ENCODE measurements at regions not wholly inside any gene's neighbourhood (a gene's known extent, or its start where the extent isn't known, plus 50 kb on each side); places are given as distances from the start of the nearest gene placed in this dataset.
"Not testable (repeated sequence)": the region's sequence is repeated elsewhere in the genome, so short reads cannot be mapped to it uniquely, and the experiment has no call there.

- Histone ChIP-seq H3K4me3 (ENCODE audit: low read depth, low read length) (no peak overlapping the region), H3K9ac (ENCODE audit: low read depth, low read length) (no peak overlapping the region), H3K9me3 (ENCODE audit: control insufficient read depth, insufficient read depth, low read length) (no peaks in the 10 kb centered on the region), H3K36me3 (ENCODE audit: control insufficient read depth, insufficient read depth, low read length) (no peaks in the 10 kb centered on the region), H3K4me1 (ENCODE audit: control insufficient read depth, insufficient read depth, low read length) (peaks cover 19% of the 10 kb centered on the region), H3K27me3 (ENCODE audit: control insufficient read depth, insufficient read depth, low read length) (no peaks in the 10 kb centered on the region)
Measured at GRCh38 chr6:139983555-139984276, 609.3 kb upstream of the CITED2 start.

GRCh38 chr6:139982652-139983295 lies 608.3 kb upstream of the CITED2 start:
- H3K27me3 ChIP-seq (ENCODE audit: control insufficient read depth, insufficient read depth, low read length), result no peaks in the 10 kb centered on the region
- H3K9ac ChIP-seq (ENCODE audit: low read depth, low read length), result no peak overlapping the region
- peaks cover 19% of the 10 kb centered on the region for H3K4me1 ChIP-seq (ENCODE audit: control insufficient read depth, insufficient read depth, low read length)
- H3K4me3 ChIP-seq (ENCODE audit: low read depth, low read length), result no peak overlapping the region
- H3K36me3 ChIP-seq (ENCODE audit: control insufficient read depth, insufficient read depth, low read length), result no peaks in the 10 kb centered on the region
- H3K9me3 ChIP-seq (ENCODE audit: control insufficient read depth, insufficient read depth, low read length), result no peaks in the 10 kb centered on the region

- Histone ChIP-seq H3K27me3 (ENCODE audit: control insufficient read depth, insufficient read depth, low read length) (no peaks in the 10 kb centered on the region), H3K36me3 (ENCODE audit: control insufficient read depth, insufficient read depth, low read length) (no peaks in the 10 kb centered on the region), H3K9me3 (ENCODE audit: control insufficient read depth, insufficient read depth, low read length) (no peaks in the 10 kb centered on the region), H3K4me3 (ENCODE audit: low read depth, low read length) (no peak overlapping the region), H3K9ac (ENCODE audit: low read depth, low read length) (no peak overlapping the region), H3K4me1 (ENCODE audit: control insufficient read depth, insufficient read depth, low read length) (peaks cover 19% of the 10 kb centered on the region)
Measured at GRCh38 chr6:139982195-139982594, 607.7 kb upstream of the CITED2 start.

- H3K4me3 ChIP-seq (ENCODE audit: low read depth, low read length), result no peak overlapping the region
- peaks cover 19% of the 10 kb centered on the region for H3K4me1 ChIP-seq (ENCODE audit: control insufficient read depth, insufficient read depth, low read length)
- no peaks in the 10 kb centered on the region for H3K36me3 ChIP-seq (ENCODE audit: control insufficient read depth, insufficient read depth, low read length)
- H3K9me3 ChIP-seq (ENCODE audit: control insufficient read depth, insufficient read depth, low read length), result no peaks in the 10 kb centered on the region
- H3K9ac ChIP-seq (ENCODE audit: low read depth, low read length), result no peak overlapping the region
- no peaks in the 10 kb centered on the region for H3K27me3 ChIP-seq (ENCODE audit: control insufficient read depth, insufficient read depth, low read length)
Measured at GRCh38 chr6:139981768-139982181, 607.3 kb upstream of the CITED2 start.

- Histone ChIP-seq H3K27me3 (ENCODE audit: control insufficient read depth, insufficient read depth, low read length) (no peaks in the 10 kb centered on the region), H3K9me3 (ENCODE audit: control insufficient read depth, insufficient read depth, low read length) (no peaks in the 10 kb centered on the region), H3K4me3 (ENCODE audit: low read depth, low read length) (no peak overlapping the region), H3K9ac (ENCODE audit: low read depth, low read length) (no peak overlapping the region), H3K4me1 (ENCODE audit: control insufficient read depth, insufficient read depth, low read length) (peaks cover 19% of the 10 kb centered on the region), H3K36me3 (ENCODE audit: control insufficient read depth, insufficient read depth, low read length) (no peaks in the 10 kb centered on the region)
Measured at GRCh38 chr6:139981066-139981624, 606.7 kb upstream of the CITED2 start.

GRCh38 chr6:139980631-139981030 lies 606.2 kb upstream of the CITED2 start:
- not testable (repeated sequence) for H3K9me3 ChIP-seq (ENCODE audit: control insufficient read depth, insufficient read depth, low read length); H3K27me3 ChIP-seq (ENCODE audit: control insufficient read depth, insufficient read depth, low read length); H3K9ac ChIP-seq (ENCODE audit: low read depth, low read length); H3K36me3 ChIP-seq (ENCODE audit: control insufficient read depth, insufficient read depth, low read length); H3K4me3 ChIP-seq (ENCODE audit: low read depth, low read length)
- H3K4me1 ChIP-seq (ENCODE audit: control insufficient read depth, insufficient read depth, low read length), result peaks cover 19% of the 10 kb centered on the region

GRCh38 chr6:139979021-139979725 lies 604.7 kb upstream of the CITED2 start:
- Histone ChIP-seq H3K4me3 (ENCODE audit: low read depth, low read length) (no peak overlapping the region), H3K36me3 (ENCODE audit: control insufficient read depth, insufficient read depth, low read length) (no peaks in the 10 kb centered on the region), H3K27me3 (ENCODE audit: control insufficient read depth, insufficient read depth, low read length) (no peaks in the 10 kb centered on the region), H3K4me1 (ENCODE audit: control insufficient read depth, insufficient read depth, low read length) (peaks cover 19% of the 10 kb centered on the region), H3K9me3 (ENCODE audit: control insufficient read depth, insufficient read depth, low read length) (no peaks in the 10 kb centered on the region), H3K9ac (ENCODE audit: low read depth, low read length) (no peak overlapping the region)

- peaks cover 16% of the 10 kb centered on the region for H3K4me1 ChIP-seq (ENCODE audit: control insufficient read depth, insufficient read depth, low read length)
- H3K27me3 ChIP-seq (ENCODE audit: control insufficient read depth, insufficient read depth, low read length), result no peaks in the 10 kb centered on the region
- H3K9ac ChIP-seq (ENCODE audit: low read depth, low read length), result no peak overlapping the region
- no peaks in the 10 kb centered on the region for H3K36me3 ChIP-seq (ENCODE audit: control insufficient read depth, insufficient read depth, low read length)
- no peaks in the 10 kb centered on the region for H3K9me3 ChIP-seq (ENCODE audit: control insufficient read depth, insufficient read depth, low read length)
- no peak overlapping the region for H3K4me3 ChIP-seq (ENCODE audit: low read depth, low read length)
Measured at GRCh38 chr6:139977887-139978332, 603.5 kb upstream of the CITED2 start.

- Histone ChIP-seq H3K9me3 (ENCODE audit: control insufficient read depth, insufficient read depth, low read length) (no peaks in the 10 kb centered on the region), H3K4me1 (ENCODE audit: control insufficient read depth, insufficient read depth, low read length) (no peaks in the 10 kb centered on the region), H3K9ac (ENCODE audit: low read depth, low read length) (no peak overlapping the region)
Measured at GRCh38 chr6:139973669-139974344, 599.4 kb upstream of the CITED2 start.

GRCh38 chr6:139972116-139972515 lies 597.7 kb upstream of the CITED2 start:
- Histone ChIP-seq H3K27me3 (ENCODE audit: control insufficient read depth, insufficient read depth, low read length) (no peaks in the 10 kb centered on the region), H3K9ac (ENCODE audit: low read depth, low read length) (no peak overlapping the region), H3K4me3 (ENCODE audit: low read depth, low read length) (no peak overlapping the region), H3K36me3 (ENCODE audit: control insufficient read depth, insufficient read depth, low read length) (no peaks in the 10 kb centered on the region), H3K4me1 (ENCODE audit: control insufficient read depth, insufficient read depth, low read length) (no peaks in the 10 kb centered on the region), H3K9me3 (ENCODE audit: control insufficient read depth, insufficient read depth, low read length) (no peaks in the 10 kb centered on the region)

More at GRCh38 chr6:139973669-139974344, 599.4 kb upstream of the CITED2 start:
- Histone ChIP-seq H3K36me3 (ENCODE audit: control insufficient read depth, insufficient read depth, low read length) (no peaks in the 10 kb centered on the region), H3K27me3 (ENCODE audit: control insufficient read depth, insufficient read depth, low read length) (no peaks in the 10 kb centered on the region), H3K4me3 (ENCODE audit: low read depth, low read length) (no peak overlapping the region)

- Histone ChIP-seq H3K27me3 (ENCODE audit: control insufficient read depth, insufficient read depth, low read length) (no peaks in the 10 kb centered on the region), H3K4me3 (ENCODE audit: low read depth, low read length) (no peak overlapping the region), H3K4me1 (ENCODE audit: control insufficient read depth, insufficient read depth, low read length) (no peaks in the 10 kb centered on the region), H3K9ac (ENCODE audit: low read depth, low read length) (no peak overlapping the region), H3K9me3 (ENCODE audit: control insufficient read depth, insufficient read depth, low read length) (no peaks in the 10 kb centered on the region), H3K36me3 (ENCODE audit: control insufficient read depth, insufficient read depth, low read length) (no peaks in the 10 kb centered on the region)
Measured at GRCh38 chr6:139970591-139970991, 596.1 kb upstream of the CITED2 start.
